ENCODE measurements at regions not wholly inside any gene's neighbourhood (a gene's known extent, or its start where the extent isn't known, plus 50 kb on each side); places are given as distances from the start of the nearest gene placed in this dataset.

DNA sequence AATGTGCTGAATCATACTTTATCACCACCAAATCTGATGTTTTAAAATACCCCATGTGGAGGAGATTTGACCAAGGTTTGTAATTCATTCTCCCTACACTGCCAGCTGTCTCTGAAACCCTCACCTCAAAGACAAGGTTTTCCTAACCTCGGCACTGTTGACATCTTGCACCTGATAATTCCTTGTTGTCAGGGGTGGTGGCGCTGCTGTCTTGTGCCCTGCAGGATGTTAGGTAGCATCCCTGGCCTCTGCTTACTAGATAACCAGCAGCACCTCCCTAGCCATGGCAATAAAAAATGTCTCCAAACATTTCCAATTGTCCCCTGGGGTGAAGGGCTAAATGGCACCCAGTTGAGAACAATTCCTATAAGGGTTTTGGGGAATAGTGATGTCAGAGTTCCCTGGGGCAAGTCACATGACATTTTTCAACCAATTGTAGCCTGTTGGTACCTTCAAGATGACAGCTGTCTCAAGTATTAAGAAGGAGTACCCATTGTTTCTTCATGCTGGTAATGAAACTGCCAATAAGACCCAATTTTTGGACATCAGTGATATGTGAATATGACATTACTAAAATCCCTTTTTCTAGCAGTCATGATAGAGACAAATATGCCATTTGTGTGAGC is 160.6 kb upstream of the PLCXD3 start:
- Histone ChIP-seq H3K27me3 (replicated peaks) (no peaks in the 10 kb centered on the region), H3K36me3 (replicated peaks) (no peaks in the 10 kb centered on the region), H3K4me3 (ENCODE audit: low read depth, low read length) (no peak overlapping the region), H3K27ac (no peak overlapping the region)
- in situ Hi-C loops (cut with HindIII; ENCODE audit: low pct_ligation_motif_present, low sequenced_read_pairs) = no loop called here
- no peak for TF ChIP-seq CTCF (IDR thresholded peaks at IDR 0.05; ENCODE audit: low read depth, low read length, missing control alignments)
- no peak for DNase-seq

DNA sequence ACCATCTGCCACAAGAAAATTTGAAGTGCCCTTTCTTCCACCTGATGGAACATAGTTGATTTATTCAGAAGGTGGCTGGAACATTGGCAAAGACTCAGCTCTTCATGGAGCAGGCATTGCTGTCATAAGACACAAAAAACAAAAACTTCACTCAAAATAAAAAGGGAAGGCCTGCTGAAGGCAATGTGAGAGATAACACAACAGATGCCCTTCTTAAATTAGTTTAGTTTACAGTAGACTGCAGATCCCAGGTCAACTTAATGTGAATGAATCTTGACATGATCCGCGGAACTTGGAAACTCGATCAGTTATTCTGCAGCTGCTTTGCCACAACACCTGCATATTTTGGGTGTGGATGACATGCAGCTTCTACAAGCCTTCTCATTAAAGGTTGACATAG is 159.8 kb upstream of the PLCXD3 start:
- Histone ChIP-seq H3K27ac (no peak overlapping the region), H3K4me3 (ENCODE audit: low read depth, low read length) (no peak overlapping the region), H3K27me3 (replicated peaks) (no peaks in the 10 kb centered on the region), H3K36me3 (replicated peaks) (no peaks in the 10 kb centered on the region)
- in situ Hi-C loops (cut with HindIII; ENCODE audit: low pct_ligation_motif_present, low sequenced_read_pairs) = no loop called here
- DNase-seq = no peak
- no peak for TF ChIP-seq CTCF (IDR thresholded peaks at IDR 0.05; ENCODE audit: low read depth, low read length, missing control alignments)

DNA sequence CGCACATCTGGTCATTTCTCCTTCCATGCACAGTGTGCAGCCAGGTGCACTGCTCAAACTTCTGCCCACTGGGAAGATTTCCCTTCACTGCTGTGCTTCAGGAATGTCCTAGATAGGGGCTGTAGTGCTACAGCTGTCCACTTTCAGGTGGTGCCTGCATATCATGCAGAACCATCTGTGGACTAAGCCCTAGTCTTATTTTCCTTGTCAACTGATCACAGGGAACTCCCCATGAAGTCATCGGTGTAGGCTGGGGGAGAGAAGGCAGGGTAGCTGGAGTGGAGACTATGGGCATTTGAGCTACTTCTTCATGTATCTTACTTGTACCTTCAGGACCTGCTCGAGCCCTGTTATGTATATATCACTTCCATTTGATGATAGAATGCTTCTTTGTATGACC is 150.9 kb upstream of the PLCXD3 start:
- in situ Hi-C loops (cut with HindIII; ENCODE audit: low pct_ligation_motif_present, low sequenced_read_pairs) = no loop called here
- no peak for TF ChIP-seq CTCF (IDR thresholded peaks at IDR 0.05; ENCODE audit: low read depth, low read length, missing control alignments)

DNA sequence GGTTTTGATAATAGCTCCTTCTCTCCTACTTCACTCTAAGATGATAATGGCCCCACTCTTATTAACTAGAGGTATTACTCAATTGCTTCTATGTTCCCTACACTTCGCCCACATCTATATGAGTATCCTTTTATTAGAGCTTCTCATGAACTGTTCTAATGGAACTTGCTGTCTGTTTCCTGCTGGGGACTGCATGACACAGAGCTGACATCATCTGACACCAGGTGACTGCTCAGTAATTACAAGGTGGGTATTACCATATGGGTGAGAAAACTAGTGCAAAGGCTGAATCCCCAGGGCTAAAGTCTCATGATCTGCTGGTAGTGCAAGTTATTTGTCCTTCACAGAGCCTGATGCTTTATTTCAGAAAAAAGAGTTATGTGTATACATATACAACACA is 146.2 kb upstream of the PLCXD3 start:
- in situ Hi-C loops (cut with HindIII; ENCODE audit: low pct_ligation_motif_present, low sequenced_read_pairs) = no loop called here
- no peaks in the 10 kb centered on the region for H3K36me3 ChIP-seq (replicated peaks)
- no peak overlapping the region for H3K27ac ChIP-seq
- no peak for TF ChIP-seq CTCF (IDR thresholded peaks at IDR 0.05; ENCODE audit: low read depth, low read length, missing control alignments)
- no peak overlapping the region for H3K4me3 ChIP-seq (ENCODE audit: low read depth, low read length)
- no peaks in the 10 kb centered on the region for H3K27me3 ChIP-seq (replicated peaks)
- DNase-seq = no peak

More for the DNA sequence above, 150.9 kb upstream of the PLCXD3 start:
- no peak overlapping the region for H3K27ac ChIP-seq
- no peaks in the 10 kb centered on the region for H3K27me3 ChIP-seq (replicated peaks)
- H3K36me3 ChIP-seq (replicated peaks) = no peaks in the 10 kb centered on the region
- H3K4me3 ChIP-seq (ENCODE audit: low read depth, low read length) = no peak overlapping the region
- DNase-seq = no peak

GRCh38 chr5:41650131-41650530 is 139.7 kb upstream of the PLCXD3 start:
- Histone ChIP-seq H3K36me3 (replicated peaks) (no peaks in the 10 kb centered on the region), H3K27me3 (replicated peaks) (no peaks in the 10 kb centered on the region), H3K4me3 (ENCODE audit: low read depth, low read length) (no peak overlapping the region), H3K27ac (peak overlapping the region; percentile 53)
- DNase-seq = no peak
- TF ChIP-seq CTCF (IDR thresholded peaks at IDR 0.05; ENCODE audit: low read depth, low read length, missing control alignments) = no peak
- in situ Hi-C loops (cut with HindIII; ENCODE audit: low pct_ligation_motif_present, low sequenced_read_pairs) = no loop called here

GRCh38 chr5:41649659-41650058 is 139.3 kb upstream of the PLCXD3 start:
- no peak for TF ChIP-seq CTCF (IDR thresholded peaks at IDR 0.05; ENCODE audit: low read depth, low read length, missing control alignments)
- H3K36me3 ChIP-seq (replicated peaks) = no peaks in the 10 kb centered on the region
- peak overlapping the region; percentile 53 for H3K27ac ChIP-seq
- H3K4me3 ChIP-seq (ENCODE audit: low read depth, low read length) = no peak overlapping the region
- in situ Hi-C loops (cut with HindIII; ENCODE audit: low pct_ligation_motif_present, low sequenced_read_pairs) = no loop called here
- DNase-seq = peak; percentile 88
- H3K27me3 ChIP-seq (replicated peaks) = no peaks in the 10 kb centered on the region

Measured in brain microvascular endothelial cell (primary cell).